ENCODE measurements at regions not wholly inside any gene's neighbourhood (a gene's known extent, or its start where the extent isn't known, plus 50 kb on each side); places are given as distances from the start of the nearest gene placed in this dataset.

- H3K4me3 Mint-ChIP-seq = no peak overlapping the region
- no peaks in the 10 kb centered on the region for H3K36me3 Mint-ChIP-seq
- H3K27me3 ChIP-seq (ENCODE audit: control insufficient read depth, insufficient read depth, low read length) = no peaks in the 10 kb centered on the region
- no peaks in the 10 kb centered on the region for H3K9me3 ChIP-seq (ENCODE audit: control insufficient read depth, insufficient read depth, low read length)
- peaks cover 2% of the 10 kb centered on the region in 2 donors for H3K9me3 Mint-ChIP-seq
- ATAC-seq (no peak), DNase-seq (no peak)
- H3K27ac ChIP-seq (ENCODE audit: low read length) = no peak overlapping the region
- H3K27ac Mint-ChIP-seq = no peak overlapping the region
- peaks cover 0 to 4% of the 10 kb centered on the region in 2 donors for H3K4me1 Mint-ChIP-seq
- no peaks in the 10 kb centered on the region for H3K4me1 ChIP-seq (ENCODE audit: control insufficient read depth, insufficient read depth, low read length)
- TF ChIP-seq, protein P1, sequence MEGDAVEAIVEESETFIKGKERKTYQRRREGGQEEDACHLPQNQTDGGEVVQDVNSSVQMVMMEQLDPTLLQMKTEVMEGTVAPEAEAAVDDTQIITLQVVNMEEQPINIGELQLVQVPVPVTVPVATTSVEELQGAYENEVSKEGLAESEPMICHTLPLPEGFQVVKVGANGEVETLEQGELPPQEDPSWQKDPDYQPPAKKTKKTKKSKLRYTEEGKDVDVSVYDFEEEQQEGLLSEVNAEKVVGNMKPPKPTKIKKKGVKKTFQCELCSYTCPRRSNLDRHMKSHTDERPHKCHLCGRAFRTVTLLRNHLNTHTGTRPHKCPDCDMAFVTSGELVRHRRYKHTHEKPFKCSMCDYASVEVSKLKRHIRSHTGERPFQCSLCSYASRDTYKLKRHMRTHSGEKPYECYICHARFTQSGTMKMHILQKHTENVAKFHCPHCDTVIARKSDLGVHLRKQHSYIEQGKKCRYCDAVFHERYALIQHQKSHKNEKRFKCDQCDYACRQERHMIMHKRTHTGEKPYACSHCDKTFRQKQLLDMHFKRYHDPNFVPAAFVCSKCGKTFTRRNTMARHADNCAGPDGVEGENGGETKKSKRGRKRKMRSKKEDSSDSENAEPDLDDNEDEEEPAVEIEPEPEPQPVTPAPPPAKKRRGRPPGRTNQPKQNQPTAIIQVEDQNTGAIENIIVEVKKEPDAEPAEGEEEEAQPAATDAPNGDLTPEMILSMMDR (IDR thresholded peaks at IDR 0.05) = no peak
- intact Hi-C loops (cut with micrococcal nuclease) = no loop called here
- H3K4me3 ChIP-seq (ENCODE audit: low read length) = no peak overlapping the region
- WGBS (ENCODE audit: insufficient coverage) = 88% methylated on average over 1 of the region's 1 CpG
- no peaks in the 10 kb centered on the region for H3K36me3 ChIP-seq (ENCODE audit: control insufficient read depth, insufficient read depth, low read length)
- peaks cover 17 to 32% of the 10 kb centered on the region in 2 donors for H3K27me3 Mint-ChIP-seq (ENCODE audit: low read depth in 2 of 2)
Observed at GRCh38 chr13:50188696-50189095, 173.5 kb downstream of the KCNRG start.

DNA sequence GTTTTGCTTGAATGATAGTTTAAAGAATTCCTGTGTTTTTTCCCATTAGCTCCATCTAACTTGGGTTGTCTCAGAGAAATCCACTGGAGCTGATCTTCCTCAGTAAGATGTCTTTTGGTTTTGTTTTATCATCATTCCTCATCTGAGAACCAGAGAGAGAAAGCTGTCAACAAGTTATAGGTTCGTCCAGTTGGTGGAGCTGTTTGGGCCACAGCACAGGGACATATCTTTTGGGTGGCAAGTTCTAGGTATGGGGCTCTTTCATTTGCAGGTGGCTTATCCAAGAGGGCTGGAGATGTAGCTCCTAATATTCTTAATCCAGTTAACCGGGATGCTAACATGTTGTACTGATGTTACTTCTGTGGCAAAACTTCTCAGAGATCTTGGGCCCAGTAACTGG is 174.2 kb downstream of the KCNRG start:
- Mint-ChIP-seq H3K4me1 (peaks cover 0 to 4% of the 10 kb centered on the region in 2 donors), H3K27ac (no peak overlapping the region), H3K9me3 (peaks cover 2% of the 10 kb centered on the region in 2 donors), H3K4me3 (no peak overlapping the region), H3K36me3 (no peaks in the 10 kb centered on the region), H3K27me3 (ENCODE audit: low read depth in 2 of 2) (peaks cover 17 to 32% of the 10 kb centered on the region in 2 donors)
- WGBS (ENCODE audit: insufficient coverage) = 86% methylated on average over 2 of the region's 2 CpGs
- ATAC-seq (peak in 1 of 3 donors; percentile 30), DNase-seq (peak in 1 of 2 donors; percentile 47)
- H3K9me3 ChIP-seq (ENCODE audit: control insufficient read depth, insufficient read depth, low read length) = no peaks in the 10 kb centered on the region
- TF ChIP-seq, protein P1 (IDR thresholded peaks at IDR 0.05) = no peak
- no peaks in the 10 kb centered on the region for H3K4me1 ChIP-seq (ENCODE audit: control insufficient read depth, insufficient read depth, low read length)
- H3K4me3 ChIP-seq (ENCODE audit: low read length) = no peak overlapping the region
- intact Hi-C loops (cut with micrococcal nuclease) = no loop called here
- no peaks in the 10 kb centered on the region for H3K27me3 ChIP-seq (ENCODE audit: control insufficient read depth, insufficient read depth, low read length)
- H3K27ac ChIP-seq (ENCODE audit: low read length) = no peak overlapping the region
- no peaks in the 10 kb centered on the region for H3K36me3 ChIP-seq (ENCODE audit: control insufficient read depth, insufficient read depth, low read length)

DNA sequence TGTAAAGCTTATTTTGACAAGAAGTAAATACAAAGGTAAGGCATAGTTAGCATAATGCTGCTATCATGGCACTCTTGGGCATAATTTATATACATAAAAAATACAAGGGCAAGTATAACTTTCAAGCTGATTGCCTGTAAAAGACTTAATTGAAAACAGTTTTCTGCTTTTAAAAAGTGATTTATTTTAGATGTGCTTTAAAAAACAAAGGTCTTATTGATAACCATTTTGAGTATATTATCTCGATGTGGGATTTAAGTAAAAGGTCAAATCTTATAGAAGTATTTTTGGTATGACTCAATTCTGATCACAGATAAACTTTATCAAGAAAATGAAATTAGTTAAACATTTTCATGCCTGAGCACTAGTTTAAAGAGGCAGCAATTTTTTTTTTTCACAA is 175.8 kb downstream of the KCNRG start:
- intact Hi-C loops (cut with micrococcal nuclease) = no loop called here
- Mint-ChIP-seq H3K4me1 (peaks cover 0 to 4% of the 10 kb centered on the region in 2 donors), H3K27me3 (ENCODE audit: low read depth in 2 of 2) (peaks cover 17 to 32% of the 10 kb centered on the region in 2 donors), H3K27ac (no peak overlapping the region), H3K4me3 (no peak overlapping the region), H3K36me3 (no peaks in the 10 kb centered on the region), H3K9me3 (no peaks in the 10 kb centered on the region)
- Histone ChIP-seq H3K9me3 (ENCODE audit: control insufficient read depth, insufficient read depth, low read length) (no peaks in the 10 kb centered on the region), H3K4me3 (ENCODE audit: low read length) (no peak overlapping the region), H3K27ac (ENCODE audit: low read length) (no peak overlapping the region), H3K4me1 (ENCODE audit: control insufficient read depth, insufficient read depth, low read length) (no peaks in the 10 kb centered on the region), H3K27me3 (ENCODE audit: control insufficient read depth, insufficient read depth, low read length) (no peaks in the 10 kb centered on the region), H3K36me3 (ENCODE audit: control insufficient read depth, insufficient read depth, low read length) (no peaks in the 10 kb centered on the region)
- TF ChIP-seq, protein P1 (IDR thresholded peaks at IDR 0.05) = no peak
- WGBS (ENCODE audit: insufficient coverage) = 83% methylated on average over 1 of the region's 1 CpG
- ATAC-seq (no peak), DNase-seq (no peak)

GRCh38 chr13:50192272-50192813 is 177.1 kb downstream of the KCNRG start:
- Histone ChIP-seq H3K4me3 (ENCODE audit: low read length) (no peak overlapping the region), H3K36me3 (ENCODE audit: control insufficient read depth, insufficient read depth, low read length) (no peaks in the 10 kb centered on the region), H3K27me3 (ENCODE audit: control insufficient read depth, insufficient read depth, low read length) (no peaks in the 10 kb centered on the region), H3K27ac (ENCODE audit: low read length) (no peak overlapping the region), H3K4me1 (ENCODE audit: control insufficient read depth, insufficient read depth, low read length) (no peaks in the 10 kb centered on the region), H3K9me3 (ENCODE audit: control insufficient read depth, insufficient read depth, low read length) (no peaks in the 10 kb centered on the region)
- TF ChIP-seq, protein P1 (IDR thresholded peaks at IDR 0.05) = no peak
- no peaks in the 10 kb centered on the region for H3K36me3 Mint-ChIP-seq
- ATAC-seq (no peak), DNase-seq (no peak)
- no peak overlapping the region for H3K4me3 Mint-ChIP-seq
- peaks cover 0 to 4% of the 10 kb centered on the region in 2 donors for H3K4me1 Mint-ChIP-seq
- H3K27ac Mint-ChIP-seq = no peak overlapping the region
- no peaks in the 10 kb centered on the region for H3K9me3 Mint-ChIP-seq
- peaks cover 18 to 25% of the 10 kb centered on the region in 2 donors for H3K27me3 Mint-ChIP-seq (ENCODE audit: low read depth in 2 of 2)
- intact Hi-C loops (cut with micrococcal nuclease) = no loop called here
- 100% methylated on average over 1 of the region's 1 CpG for WGBS (ENCODE audit: insufficient coverage)
